ENCODE measurements at regions not wholly inside any gene's neighbourhood (a gene's known extent, or its start where the extent isn't known, plus 50 kb on each side); places are given as distances from the start of the nearest gene placed in this dataset.

GRCh38 chr20:11377761-11378160 lies 539.9 kb upstream of the BTBD3 start:
- no peak for TF ChIP-seq ZNF232 (CRISPR knock-in tag; IDR thresholded peaks at IDR 0.05)
- TF ChIP-seq CBFB (CRISPR knock-in tag; IDR thresholded peaks at IDR 0.05; ENCODE audit: low read depth) = no peak
- TF ChIP-seq USF2 (CRISPR knock-in tag; IDR thresholded peaks at IDR 0.05) = no peak
- no peak for TF ChIP-seq STAT6 (CRISPR knock-in tag; conservative IDR thresholded peaks at IDR 0.05; ENCODE audit: low read depth)
- TF ChIP-seq GABPB1 (CRISPR knock-in tag; IDR thresholded peaks at IDR 0.05) = no peak
- no peak for TF ChIP-seq CTCF (IDR thresholded peaks at IDR 0.05)
- no peak for TF ChIP-seq ATF2 (CRISPR knock-in tag; IDR thresholded peaks at IDR 0.05; ENCODE audit: borderline replicate concordance, low read depth)
- TF ChIP-seq MAX (CRISPR knock-in tag; IDR thresholded peaks at IDR 0.05) = no peak
- TF ChIP-seq SP1 (CRISPR knock-in tag; conservative IDR thresholded peaks at IDR 0.05) = no peak
- no peak for TF ChIP-seq MLX (CRISPR knock-in tag; IDR thresholded peaks at IDR 0.05)
- no peak for TF ChIP-seq NR3C1 (CRISPR knock-in tag; conservative IDR thresholded peaks at IDR 0.05; ENCODE audit: low read depth)
- TF ChIP-seq HMGXB4 (CRISPR knock-in tag; IDR thresholded peaks at IDR 0.05) = no peak
- TF ChIP-seq NR2C2 (CRISPR knock-in tag; IDR thresholded peaks at IDR 0.05) = no peak
